ENCODE measurements at regions not wholly inside any gene's neighbourhood (a gene's known extent, or its start where the extent isn't known, plus 50 kb on each side); places are given as distances from the start of the nearest gene placed in this dataset.

DNA sequence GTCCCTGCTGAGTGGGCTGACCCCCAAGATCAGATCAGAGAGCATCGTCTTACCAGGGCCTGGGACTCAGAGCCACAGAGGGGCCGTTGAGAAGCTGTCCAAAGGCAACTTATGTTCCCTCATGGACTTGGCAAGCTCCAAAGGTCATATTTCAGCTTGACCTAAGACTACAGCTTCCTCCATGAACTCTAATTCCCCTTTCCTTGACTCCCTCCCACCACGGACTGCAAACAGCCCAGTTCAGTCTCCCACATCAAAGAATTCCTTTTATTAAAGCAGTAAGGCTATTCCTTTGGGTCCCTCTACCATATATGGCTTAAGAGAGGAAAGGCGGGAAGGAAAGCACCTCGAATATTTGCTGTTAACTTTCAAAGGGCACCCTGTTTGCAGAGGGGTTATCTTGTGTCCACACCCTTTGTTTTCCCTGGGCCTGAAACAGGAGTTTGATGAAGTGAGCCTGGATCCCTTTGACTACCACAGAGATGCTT lies 146.1 kb upstream of the THBS1 start:
- TF ChIP-seq CTCF (IDR thresholded peaks at IDR 0.05) (no peak), POLR2AphosphoS5 (IDR thresholded peaks at IDR 0.05; ENCODE audit: insufficient read depth in 1 of 2, low read depth in 1 of 2) (no peak), POLR2A (IDR thresholded peaks at IDR 0.05) (no peak)

Measured in vagina (tissue), 2 donors.